CD14-positive monocyte (primary cell): ENCODE measurements at regions not wholly inside any gene's neighbourhood (a gene's known extent, or its start where the extent isn't known, plus 50 kb on each side); places are given as distances from the start of the nearest gene placed in this dataset.
A peak's percentile ranks its signal among the peaks of the same experiment; 100 is the strongest.

ENCODE experiments used
- DNase-seq, 3 donors: peaks; one replicate each; pipeline ENCODE4 v3.0.0-alpha.2; 2011 to 2022
- H2AFZ ChIP-seq: 2 replicates; pipeline ENCODE4 v1.6.0; 2012; ENCODE audit warnings: mild to moderate bottlenecking, low read depth, low read length, inconsistent platforms; ENCODE audit not compliant: insufficient read depth, poor library complexity, severe bottlenecking
- H3K27ac ChIP-seq, 2 donors: 1 replicate in 1 of 2; 2 replicates in 1 of 2; pipeline ENCODE4 v1.5.1; 2012 to 2013; ENCODE audit warnings: low read length in 2 of 2, control low read depth in 1 of 2, inconsistent platforms in 1 of 2, low read depth in 1 of 2, mild to moderate bottlenecking in 1 of 2
- H3K27me3 ChIP-seq, 2 donors: one replicate each; pipeline versions ENCODE4 v1.6.0 to v1.6.1; 2011 to 2013; ENCODE audit warnings: low read length in 2 of 2; ENCODE audit not compliant: control insufficient read depth in 2 of 2, insufficient read depth in 2 of 2
- H3K36me3 ChIP-seq, 2 donors: replicated peaks in 1 of 2; 1 replicate in 1 of 2; 2 replicates in 1 of 2; pipeline versions ENCODE4 v1.5.1 to v1.6.1; 2012 to 2013; ENCODE audit warnings: low read length in 2 of 2, control low read depth in 1 of 2, inconsistent platforms in 1 of 2, mild to moderate bottlenecking in 1 of 2; ENCODE audit not compliant: insufficient read depth in 2 of 2, control insufficient read depth in 1 of 2
- H3K4me1 ChIP-seq, 2 donors: 1 replicate in 1 of 2; 2 replicates in 1 of 2; pipeline versions ENCODE4 v1.5.1 to v1.6.1; 2012 to 2013; ENCODE audit warnings: low read length in 2 of 2, control low read depth in 1 of 2, inconsistent platforms in 1 of 2, mild to moderate bottlenecking in 1 of 2, moderate library complexity in 1 of 2; ENCODE audit not compliant: insufficient read depth in 2 of 2, control insufficient read depth in 1 of 2
- H3K4me2 ChIP-seq: replicated peaks from 2 replicates; pipeline ENCODE3; 2012; ENCODE audit warnings: low read length, moderate library complexity, mild to moderate bottlenecking; ENCODE audit not compliant: poor library complexity, severe bottlenecking; ENCODE audit errors: extremely low read depth
- H3K4me3 ChIP-seq, 3 experiments: fragments of 200-600 bp in 1 of 3; sonication (generic) in 1 of 3; replicated peaks in 1 of 3; 1 replicate in 2 of 3; 2 replicates in 1 of 3; pipeline ENCODE4 v1.5.1; 2011 to 2013; ENCODE audit warnings: low read length in 3 of 3, mild to moderate bottlenecking in 3 of 3, control low read depth in 2 of 3, low read depth in 2 of 3, inconsistent platforms in 1 of 3, moderate library complexity in 1 of 3
- H3K79me2 ChIP-seq: 2 replicates; pipeline ENCODE4 v1.6.0; 2012; ENCODE audit warnings: mild to moderate bottlenecking, control low read depth, inconsistent platforms, low read length, moderate library complexity; ENCODE audit not compliant: insufficient read depth
- H3K9ac ChIP-seq: 2 replicates; pipeline ENCODE4 v1.6.0; 2017; ENCODE audit warnings: low read length, mild to moderate bottlenecking; ENCODE audit not compliant: insufficient read depth, poor library complexity, severe bottlenecking
- H3K9me3 ChIP-seq, 2 donors: replicated peaks in 1 of 2; 1 replicate in 1 of 2; 2 replicates in 1 of 2; pipeline versions ENCODE4 v1.5.1 to v1.6.1; 2012 to 2013; ENCODE audit warnings: low read length in 2 of 2, control low read depth in 1 of 2; ENCODE audit not compliant: control insufficient read depth in 1 of 2, insufficient read depth in 1 of 2
- H4K20me1 ChIP-seq: 2 replicates; pipeline ENCODE4 v1.6.0; 2012; ENCODE audit warnings: mild to moderate bottlenecking, low read length, control low read depth, moderate library complexity; ENCODE audit not compliant: insufficient read depth
- H3K27ac Mint-ChIP-seq, 7 donors: one replicate each; pipeline ENCODE4 v1.8.0; 2020; ENCODE audit warnings: mild to moderate bottlenecking in 7 of 7, mixed read lengths in 7 of 7, moderate library complexity in 6 of 7, inconsistent platforms in 2 of 7
- H3K27me3 Mint-ChIP-seq, 3 donors: one replicate each; pipeline ENCODE4 v1.8.0; 2021 to 2022; ENCODE audit warnings: low read depth in 3 of 3, mild to moderate bottlenecking in 3 of 3, mixed read lengths in 3 of 3, moderate library complexity in 3 of 3, inconsistent platforms in 1 of 3
- H3K36me3 Mint-ChIP-seq, 2 donors: one replicate each; pipeline ENCODE4 v1.8.0; 2020; ENCODE audit warnings: mixed read lengths in 2 of 2, inconsistent platforms in 1 of 2, mild to moderate bottlenecking in 1 of 2
- H3K4me1 Mint-ChIP-seq: one replicate; pipeline ENCODE4 v1.8.0; 2020; ENCODE audit warnings: mild to moderate bottlenecking, mixed read lengths
- H3K4me3 Mint-ChIP-seq, 2 donors: one replicate each; pipeline ENCODE4 v1.8.0; 2020; ENCODE audit warnings: mild to moderate bottlenecking in 2 of 2, mixed read lengths in 2 of 2, moderate library complexity in 1 of 2
- H3K9me3 Mint-ChIP-seq, 7 donors: one replicate each; pipeline ENCODE4 v1.8.0; 2020 to 2022; ENCODE audit warnings: mixed read lengths in 7 of 7, mild to moderate bottlenecking in 6 of 7, moderate library complexity in 6 of 7, inconsistent platforms in 2 of 7
- CTCF ChIP-seq: fragments of 200-600 bp; IDR thresholded peaks from one replicate; pipeline ENCODE4 v1.8.0; 2022; ENCODE audit warnings: antibody characterized with exemption, mild to moderate bottlenecking
- WGBS: methylation state at CpG from one replicate; pipeline ENCODE4 v1.1.5; 2013; ENCODE audit warnings: missing lambda C conversion rate; ENCODE audit not compliant: insufficient coverage; 5-methylcytosine and 5-hydroxymethylcytosine counted together
- intact Hi-C, 2 donors: fragments of 100-400 bp; cut with micrococcal nuclease; formaldehyde crosslinking; loops; one replicate each; pipeline versions ENCODE4 v1.15.0 to v1.15.1; 2023

- Histone ChIP-seq H3K9ac (no peak overlapping the region), H2AFZ (no peak overlapping the region), H3K27me3 (peaks cover 8 to 14% of the 10 kb centered on the region in 2 donors), H3K27ac (no peak overlapping the region), H3K4me1 (no peaks in the 10 kb centered on the region), H4K20me1 (no peaks in the 10 kb centered on the region), H3K9me3 (no peaks in the 10 kb centered on the region), H3K4me2 (no peak overlapping the region), H3K79me2 (no peaks in the 10 kb centered on the region), H3K36me3 (no peaks in the 10 kb centered on the region), H3K4me3 (no peak overlapping the region)
- intact Hi-C loops: no loop called here
- H3K27ac Mint-ChIP-seq: no peak overlapping the region
- peak overlapping the region in 1 of 2 donors; percentile 26 for H3K4me3 Mint-ChIP-seq
- H3K27me3 Mint-ChIP-seq: peaks cover 4 to 29% (median 21%) of the 10 kb centered on the region in 3 donors
- H3K36me3 Mint-ChIP-seq: no peaks in the 10 kb centered on the region
- TF ChIP-seq CTCF: no peak
- WGBS: 77% methylated on average over 4 of the region's 4 CpGs
- no peaks in the 10 kb centered on the region for H3K4me1 Mint-ChIP-seq
- peaks cover 0 to 6% (median 0%) of the 10 kb centered on the region in 7 donors for H3K9me3 Mint-ChIP-seq
- no peak for DNase-seq
Measured at GRCh38 chr1:38538834-38539233, 320.7 kb downstream of the RRAGC start.

DNA sequence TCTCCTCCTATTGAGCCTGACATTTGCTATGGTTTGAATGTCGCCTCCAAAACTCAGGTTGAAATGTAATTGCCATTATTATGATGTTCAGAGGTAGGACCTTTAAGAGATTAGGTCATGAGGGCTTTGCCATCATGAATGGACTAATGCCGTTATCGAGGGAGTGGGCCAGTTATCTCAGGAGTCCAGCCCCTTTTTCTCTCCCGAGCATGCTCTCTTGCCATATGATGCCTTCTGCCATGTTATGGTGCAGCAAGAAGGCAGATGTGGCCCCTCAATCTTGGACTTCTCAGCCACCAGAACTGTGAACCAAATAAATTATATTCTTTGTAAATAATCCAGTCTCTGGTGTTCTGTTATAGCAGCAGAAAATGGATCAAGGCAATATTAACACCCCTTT lies 323.5 kb downstream of the RRAGC start:
- no peaks in the 10 kb centered on the region for H3K36me3 Mint-ChIP-seq

More for the DNA sequence above, 323.5 kb downstream of the RRAGC start:
- H3K36me3 ChIP-seq: no peaks in the 10 kb centered on the region
- H3K27me3 ChIP-seq: peaks cover 4 to 14% of the 10 kb centered on the region in 2 donors
- no peak overlapping the region for H3K27ac Mint-ChIP-seq
- no peaks in the 10 kb centered on the region for H3K4me1 ChIP-seq
- no peak for DNase-seq
- 93% methylated on average over 3 of the region's 4 CpGs for WGBS
- no peak overlapping the region for H3K9ac ChIP-seq
- peaks cover 4 to 25% (median 18%) of the 10 kb centered on the region in 3 donors for H3K27me3 Mint-ChIP-seq
- no peak overlapping the region for H3K27ac ChIP-seq
- H3K4me2 ChIP-seq: no peak overlapping the region
- TF ChIP-seq CTCF: no peak
- no peak overlapping the region for H3K4me3 Mint-ChIP-seq
- peaks cover 0 to 3% (median 0%) of the 10 kb centered on the region in 7 donors for H3K9me3 Mint-ChIP-seq
- no peaks in the 10 kb centered on the region for H4K20me1 ChIP-seq
- no peak overlapping the region for H2AFZ ChIP-seq
- no peaks in the 10 kb centered on the region for H3K79me2 ChIP-seq
- intact Hi-C loops: no loop called here
- H3K4me1 Mint-ChIP-seq: no peaks in the 10 kb centered on the region
- H3K4me3 ChIP-seq: no peak overlapping the region
- H3K9me3 ChIP-seq: no peaks in the 10 kb centered on the region
